Epithelial cell of proximal tubule (primary cell): ENCODE measurements at regions not wholly inside any gene's neighbourhood (a gene's known extent, or its start where the extent isn't known, plus 50 kb on each side); places are given as distances from the start of the nearest gene placed in this dataset.

Source experiments
- DNase-seq: peaks from one replicate; pipeline ENCODE4 v3.0.0-alpha.2; 2011; ENCODE audit warnings: low read depth
- H3K4me3 ChIP-seq: 2 replicates; pipeline ENCODE4 v1.5.1; 2011; ENCODE audit warnings: low read depth, mild to moderate bottlenecking, low read length
- TF ChIP-seq, protein P1 (sequence below): conservative IDR thresholded peaks from 2 replicates; pipeline ENCODE4 v1.5.1; 2012; ENCODE audit warnings: low read depth, mild to moderate bottlenecking, low read length

DNA sequence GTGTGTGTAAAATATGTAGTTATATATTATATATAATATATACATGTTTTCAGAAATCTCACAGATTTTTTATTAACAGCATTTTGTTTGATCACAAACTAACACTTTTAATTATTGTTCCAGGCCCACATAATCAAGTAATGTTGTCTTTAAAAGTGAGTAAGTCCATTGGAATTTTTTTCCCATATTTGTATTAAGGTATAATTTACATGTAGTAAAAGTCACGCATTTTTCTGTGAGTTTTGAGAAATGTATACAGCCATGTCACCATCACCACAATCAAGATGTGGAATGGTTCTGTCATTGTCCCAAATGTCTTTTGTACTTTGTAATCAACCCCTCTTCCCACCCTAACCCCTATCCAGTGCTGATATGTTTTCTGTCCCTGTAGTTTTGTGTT is 120.0 kb upstream of the RFC3 start:
- H3K4me3 ChIP-seq: no peak overlapping the region
- no peak for DNase-seq
- TF ChIP-seq, protein P1, sequence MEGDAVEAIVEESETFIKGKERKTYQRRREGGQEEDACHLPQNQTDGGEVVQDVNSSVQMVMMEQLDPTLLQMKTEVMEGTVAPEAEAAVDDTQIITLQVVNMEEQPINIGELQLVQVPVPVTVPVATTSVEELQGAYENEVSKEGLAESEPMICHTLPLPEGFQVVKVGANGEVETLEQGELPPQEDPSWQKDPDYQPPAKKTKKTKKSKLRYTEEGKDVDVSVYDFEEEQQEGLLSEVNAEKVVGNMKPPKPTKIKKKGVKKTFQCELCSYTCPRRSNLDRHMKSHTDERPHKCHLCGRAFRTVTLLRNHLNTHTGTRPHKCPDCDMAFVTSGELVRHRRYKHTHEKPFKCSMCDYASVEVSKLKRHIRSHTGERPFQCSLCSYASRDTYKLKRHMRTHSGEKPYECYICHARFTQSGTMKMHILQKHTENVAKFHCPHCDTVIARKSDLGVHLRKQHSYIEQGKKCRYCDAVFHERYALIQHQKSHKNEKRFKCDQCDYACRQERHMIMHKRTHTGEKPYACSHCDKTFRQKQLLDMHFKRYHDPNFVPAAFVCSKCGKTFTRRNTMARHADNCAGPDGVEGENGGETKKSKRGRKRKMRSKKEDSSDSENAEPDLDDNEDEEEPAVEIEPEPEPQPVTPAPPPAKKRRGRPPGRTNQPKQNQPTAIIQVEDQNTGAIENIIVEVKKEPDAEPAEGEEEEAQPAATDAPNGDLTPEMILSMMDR: no peak

DNA sequence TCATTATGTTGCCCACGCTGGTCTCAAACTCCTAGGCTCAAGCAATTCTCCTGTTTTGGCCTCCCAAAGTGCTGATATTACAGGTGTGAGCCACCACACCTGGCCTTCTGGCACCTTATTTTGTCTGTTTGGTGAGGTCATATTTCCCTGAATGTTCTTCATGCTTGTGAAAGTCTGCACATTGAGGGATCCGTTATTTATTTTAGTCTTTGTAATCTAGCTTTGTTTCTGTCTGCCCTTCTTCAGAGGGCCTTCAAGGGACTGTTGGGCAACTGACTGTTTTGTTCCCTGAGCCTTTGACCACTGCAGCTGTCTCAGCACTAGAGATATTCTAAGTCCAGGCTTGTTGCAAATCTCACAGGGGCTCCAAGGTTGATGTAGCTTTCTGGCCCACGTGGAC is 110.5 kb upstream of the RFC3 start:
- TF ChIP-seq, protein P1: no peak
- no peak for DNase-seq
- no peak overlapping the region for H3K4me3 ChIP-seq

DNA sequence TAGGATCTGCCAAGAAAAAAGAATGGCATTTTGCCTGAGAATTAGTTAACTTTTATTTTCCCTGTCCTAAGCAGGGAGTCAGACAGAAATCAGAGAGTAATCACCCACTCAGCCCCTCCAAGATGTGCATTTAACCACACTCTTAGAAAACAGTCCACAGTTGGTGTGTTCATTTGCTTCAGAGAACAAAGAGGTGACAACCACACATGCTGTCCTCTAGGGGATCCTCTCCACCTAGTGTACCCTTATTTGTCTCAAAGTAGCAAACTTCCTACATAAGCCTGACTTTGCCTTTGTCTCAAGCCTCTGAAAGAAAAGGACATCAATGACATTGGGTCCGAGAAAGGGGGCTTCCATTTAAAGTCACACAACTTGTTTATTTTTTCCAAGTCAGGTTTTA is 107.0 kb upstream of the RFC3 start:
- DNase-seq: no peak
- no peak overlapping the region for H3K4me3 ChIP-seq
- TF ChIP-seq, protein P1: no peak

DNA sequence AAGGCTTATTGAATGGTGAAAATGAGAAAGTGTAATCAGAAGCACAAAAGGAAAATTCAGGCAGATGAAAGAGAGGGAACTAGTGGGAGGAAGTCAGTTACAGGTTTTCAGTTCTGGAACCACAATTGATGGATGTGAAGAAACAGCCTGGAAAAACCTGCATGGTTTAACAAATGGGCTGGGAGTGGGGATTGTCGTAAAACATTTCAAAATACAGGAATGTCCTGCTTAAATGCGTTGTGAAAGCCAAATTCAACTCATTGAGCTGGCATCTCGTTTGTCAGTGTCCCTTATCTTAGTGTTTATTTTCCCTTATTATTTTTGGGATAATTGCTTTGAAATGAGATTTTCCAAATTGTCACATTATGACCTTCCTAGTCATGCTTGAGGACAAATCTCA is 106.5 kb upstream of the RFC3 start:
- no peak overlapping the region for H3K4me3 ChIP-seq
- TF ChIP-seq, protein P1: no peak
- DNase-seq: no peak

DNA sequence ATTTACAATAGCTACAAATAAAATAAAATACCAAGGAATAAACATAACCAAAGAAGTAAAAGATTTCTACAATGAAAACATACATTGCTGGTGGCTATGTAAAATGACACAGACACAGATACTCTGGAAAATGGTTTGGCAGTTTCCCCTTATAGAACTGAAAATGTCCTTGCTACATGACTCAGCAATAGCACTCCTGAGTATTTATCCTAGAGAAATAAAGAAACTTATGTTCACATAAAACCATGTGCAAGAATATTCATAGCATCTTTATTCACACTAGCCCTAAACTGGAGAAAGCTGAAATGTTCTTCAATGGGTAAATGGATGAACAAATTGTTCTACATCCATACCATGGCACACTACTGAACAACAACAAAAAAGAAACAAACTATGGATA is 100.2 kb upstream of the RFC3 start:
- no peak for DNase-seq
- TF ChIP-seq, protein P1: no peak
- no peak overlapping the region for H3K4me3 ChIP-seq

DNA sequence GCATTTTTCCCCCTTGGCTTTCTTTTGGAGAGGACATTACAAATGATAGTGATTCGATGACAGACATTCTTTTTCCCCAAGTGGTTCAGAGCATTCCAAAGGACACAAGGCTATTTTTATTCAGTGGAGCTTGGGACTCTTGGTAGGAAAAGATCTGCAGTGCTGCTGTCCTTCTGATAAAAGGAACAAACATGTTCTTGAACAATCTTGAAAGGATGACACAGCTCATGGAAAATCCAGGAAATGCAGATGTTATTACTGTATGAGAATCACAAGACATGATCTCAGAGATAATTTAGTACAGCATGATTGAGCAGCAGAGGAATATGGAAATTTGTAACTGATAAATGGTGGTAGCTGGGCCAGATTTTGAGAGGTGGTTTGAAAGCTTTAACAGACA is 96.2 kb upstream of the RFC3 start:
- TF ChIP-seq, protein P1: no peak
- DNase-seq: no peak
- no peak overlapping the region for H3K4me3 ChIP-seq

DNA sequence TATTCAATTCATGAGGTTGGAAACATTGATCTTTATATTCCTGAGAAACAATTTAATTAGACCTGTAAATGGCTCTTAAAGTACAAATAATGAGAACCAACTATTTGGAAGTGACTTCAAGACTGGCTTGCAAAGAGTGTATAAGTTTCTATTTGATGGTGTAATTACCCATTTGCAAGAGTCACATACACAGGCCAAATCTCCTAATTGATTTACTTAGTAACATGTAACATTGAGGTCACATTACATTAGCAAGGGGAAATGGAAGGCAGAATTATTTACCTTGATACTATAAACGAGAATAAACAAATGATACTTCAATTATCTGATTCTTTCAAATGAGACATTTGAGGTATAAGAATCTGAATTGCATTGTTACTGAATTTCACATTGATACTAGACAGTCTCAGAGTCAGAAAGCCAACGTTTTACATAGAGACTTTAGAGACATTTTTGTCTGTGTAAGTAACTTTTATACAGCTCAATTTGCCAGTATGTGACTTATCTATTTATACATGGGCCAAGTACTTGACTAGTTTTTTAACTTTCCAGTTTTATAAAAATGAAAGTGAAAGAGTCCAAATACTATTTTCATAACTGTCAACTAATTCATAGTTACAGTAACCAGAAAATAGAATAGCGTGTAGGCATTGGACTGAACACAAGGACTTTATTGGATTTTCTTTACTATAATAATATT is 95.6 kb upstream of the RFC3 start:
- no peak for DNase-seq
- TF ChIP-seq, protein P1: no peak
- H3K4me3 ChIP-seq: no peak overlapping the region
